HepG2 (cell line): ENCODE measurements at regions not wholly inside any gene's neighbourhood (a gene's known extent, or its start where the extent isn't known, plus 50 kb on each side); places are given as distances from the start of the nearest gene placed in this dataset.

Source experiments
- AHDC1 ChIP-seq: sonication (generic); formaldehyde crosslinking; IDR thresholded peaks from 2 replicates; pipeline ENCODE4 v1.5.1; 2020; ENCODE audit warnings: mild to moderate bottlenecking, missing genetic modification reagents, borderline replicate concordance
- CBFB ChIP-seq: sonication (generic); formaldehyde crosslinking; IDR thresholded peaks from 2 replicates; pipeline ENCODE4 v1.4.0; 2020; ENCODE audit warnings: missing genetic modification reagents
- CSRNP2 ChIP-seq: sonication (generic); formaldehyde crosslinking; conservative IDR thresholded peaks from 2 replicates; pipeline ENCODE4 v1.8.0; 2022; ENCODE audit warnings: low read depth, missing genetic modification reagents
- DNMT3B ChIP-seq: conservative IDR thresholded peaks from 2 replicates; pipeline ENCODE4 v1.6.1; 2016; ENCODE audit warnings: missing biosample characterization, control low read depth
- REXO4 ChIP-seq: sonication (generic); formaldehyde crosslinking; IDR thresholded peaks from 2 replicates; pipeline ENCODE4 v1.8.0; 2022; ENCODE audit warnings: missing genetic modification reagents, mild to moderate bottlenecking, borderline replicate concordance
- SAP130 ChIP-seq: IDR thresholded peaks from 2 replicates; pipeline ENCODE4 v1.6.1; 2016; ENCODE audit warnings: low read depth
- ZBTB40 ChIP-seq, 2 experiments: fragments of 450-650 bp in 1 of 2; sonication (generic) in 1 of 2; formaldehyde crosslinking in 1 of 2; IDR thresholded peaks; 2 replicates each; pipeline versions ENCODE4 v1.6.1 to v1.8.0; 2016 to 2022; ENCODE audit warnings: antibody characterized with exemption in 1 of 2, mild to moderate bottlenecking in 1 of 2, missing genetic modification reagents in 1 of 2
- ZNF260 ChIP-seq: sonication (generic); formaldehyde crosslinking; IDR thresholded peaks from 2 replicates; pipeline ENCODE4 v1.4.0; 2020; ENCODE audit warnings: missing genetic modification reagents, low read depth, mild to moderate bottlenecking, borderline replicate concordance
- ZNF558 ChIP-seq: sonication (generic); formaldehyde crosslinking; IDR thresholded peaks from 2 replicates; pipeline ENCODE4 v1.9.0; 2022; ENCODE audit warnings: mild to moderate bottlenecking, missing genetic modification reagents, borderline replicate concordance
- ZNF670 ChIP-seq: sonication (generic); formaldehyde crosslinking; IDR thresholded peaks from 2 replicates; pipeline ENCODE4 v1.8.0; 2022; ENCODE audit warnings: mild to moderate bottlenecking, missing genetic modification reagents, borderline replicate concordance
- ZZZ3 ChIP-seq: sonication (generic); formaldehyde crosslinking; IDR thresholded peaks from 2 replicates; pipeline ENCODE4 v1.4.0; 2020; ENCODE audit warnings: missing genetic modification reagents, mild to moderate bottlenecking, borderline replicate concordance

- TF ChIP-seq ZBTB40 (IDR thresholded peaks at IDR 0.05) (peak; percentile 52), ZBTB40 (CRISPR knock-in tag; IDR thresholded peaks at IDR 0.05) (no peak; the same call in 1 of the 2 replicates), REXO4 (no peak), AHDC1 (CRISPR knock-in tag) (no peak), ZNF260 (CRISPR knock-in tag) (no peak), ZNF558 (CRISPR knock-in tag) (peak; percentile 62; the same call in 1 of the 2 replicates), CBFB (CRISPR knock-in tag) (no peak; the same call in 1 of the 2 replicates), ZZZ3 (CRISPR knock-in tag) (no peak), CSRNP2 (no peak), SAP130 (CRISPR knock-in tag) (no peak; the same call in 1 of the 2 replicates), ZNF670 (peak; percentile 85; the same call in 1 of the 2 replicates), DNMT3B (CRISPR knock-in tag) (no peak)
Measured at GRCh38 chr9:94166236-94166975, 82.1 kb downstream of the PTPDC1 start (continued).
